ENCODE measurements at regions not wholly inside any gene's neighbourhood (a gene's known extent, or its start where the extent isn't known, plus 50 kb on each side); places are given as distances from the start of the nearest gene placed in this dataset.
"Not testable (repeated sequence)": the region's sequence is repeated elsewhere in the genome, so short reads cannot be mapped to it uniquely, and the experiment has no call there.

- not testable (repeated sequence) for TF ChIP-seq POLR2A, POLR2AphosphoS5, POU2F2, TAF1, SPI1 (IDR thresholded peaks at IDR 0.05; ENCODE audit: low read depth, low read length)
Measured at GRCh38 chr7:155397758-155398714, 59.9 kb upstream of the EN2 start.
